Gastrocnemius medialis (tissue), 4 donors: ENCODE measurements at regions not wholly inside any gene's neighbourhood (a gene's known extent, or its start where the extent isn't known, plus 50 kb on each side); places are given as distances from the start of the nearest gene placed in this dataset.

ENCODE experiments used
- ATAC-seq, 2 donors: fragments of 150-250 bp; one replicate each; pipeline ENCODE4 v1.9.1; 2016
- DNase-seq, 2 donors: peaks; one replicate each; pipeline ENCODE4 v3.0.0-alpha.2; 2019
- H3K27ac ChIP-seq, 4 donors: fragments of 200-600 bp; sonication (generic); 1 replicate in 1 of 4; 2 replicates in 3 of 4; pipeline ENCODE4 v1.5.1; 2016 to 2018; ENCODE audit warnings: mild to moderate bottlenecking in 2 of 4, moderate library complexity in 1 of 4
- H3K27me3 ChIP-seq, 3 donors: fragments of 200-600 bp; sonication (generic) in 2 of 3; 1 replicate in 1 of 3; 2 replicates in 2 of 3; pipeline versions ENCODE4 v1.5.1 to v1.6.0; 2016 to 2019; ENCODE audit warnings: mild to moderate bottlenecking in 1 of 3, moderate library complexity in 1 of 3
- H3K36me3 ChIP-seq, 2 donors: fragments of 200-600 bp; sonication (generic) in 1 of 2; one replicate each; pipeline ENCODE4 v1.5.1; 2017 to 2018
- H3K4me1 ChIP-seq, 2 donors: fragments of 200-600 bp; sonication (generic) in 1 of 2; one replicate each; pipeline ENCODE4 v1.5.1; 2016 to 2017; ENCODE audit warnings: mild to moderate bottlenecking in 2 of 2
- H3K4me3 ChIP-seq, 4 donors: fragments of 200-600 bp; sonication (generic) in 3 of 4; 1 replicate in 1 of 4; 2 replicates in 3 of 4; pipeline ENCODE4 v1.5.1; 2016 to 2019; ENCODE audit warnings: mild to moderate bottlenecking in 2 of 4
- H3K9me3 ChIP-seq, 3 donors: fragments of 200-600 bp; sonication (generic) in 2 of 3; 1 replicate in 1 of 3; 2 replicates in 2 of 3; pipeline ENCODE4 v1.5.1; 2016 to 2019
- POLR2A ChIP-seq, 2 donors: fragments of 450-650 bp; IDR thresholded peaks; one replicate each; pipeline ENCODE4 v1.6.1; 2017; ENCODE audit warnings: antibody characterized with exemption in 2 of 2, mild to moderate bottlenecking in 2 of 2, moderate library complexity in 2 of 2
- in situ Hi-C, 4 donors: fragments of 200-750 bp; cut with MboI; loops; one replicate each; pipeline versions ENCODE4 v1.15.0 to v1.8.0; 2017; ENCODE audit warnings: low sequenced_read_pairs in 4 of 4
- intact Hi-C: fragments of 100-400 bp; cut with DNase I; formaldehyde crosslinking; loops from one replicate; pipeline ENCODE4 v1.15.1; 2023; ENCODE audit warnings: low total_unique reads
- TF ChIP-seq, protein P1 (sequence below), 5 experiments: fragments of 450-650 bp in 3 of 5; fragments of 200-600 bp in 2 of 5; sonication (generic) in 2 of 5; IDR thresholded peaks in 4 of 5; conservative IDR thresholded peaks in 1 of 5; 1 replicate in 4 of 5; 2 replicates in 1 of 5; pipeline ENCODE4 v1.5.1; 2016 to 2019; ENCODE audit warnings: antibody characterized with exemption in 5 of 5, mild to moderate bottlenecking in 3 of 5, moderate library complexity in 3 of 5

DNA sequence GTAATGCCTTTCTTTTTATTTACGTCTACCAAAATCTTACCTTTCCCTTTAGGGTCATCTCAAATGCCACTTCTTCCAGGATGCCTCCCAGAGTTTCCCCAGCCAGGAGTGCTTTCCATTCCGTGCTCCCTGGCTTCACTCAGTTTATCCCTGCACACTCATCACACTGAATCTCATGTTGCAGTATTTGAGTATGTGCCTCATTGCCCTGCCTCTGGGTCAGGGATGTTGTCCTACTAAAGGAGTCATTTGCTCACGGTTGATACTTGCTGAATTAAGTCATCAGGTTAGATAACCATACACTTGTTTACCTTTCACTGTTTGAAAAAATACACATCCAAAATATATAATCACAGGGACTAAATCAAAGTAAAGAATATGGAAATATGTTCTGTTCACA is 356.2 kb upstream of the GATB start:
- Histone ChIP-seq H3K36me3 (no peaks in the 10 kb centered on the region), H3K4me3 (peak overlapping the region in 2 of 4 donors; percentile 7 to 17), H3K4me1 (peaks cover 30 to 43% of the 10 kb centered on the region in 2 donors), H3K27ac (peak overlapping the region; percentile 43 to 83 (median 67)), H3K9me3 (no peaks in the 10 kb centered on the region), H3K27me3 (no peaks in the 10 kb centered on the region)
- in situ Hi-C loops = no loop called here
- no peak for TF ChIP-seq POLR2A (IDR thresholded peaks at IDR 0.05)
- TF ChIP-seq, protein P1, sequence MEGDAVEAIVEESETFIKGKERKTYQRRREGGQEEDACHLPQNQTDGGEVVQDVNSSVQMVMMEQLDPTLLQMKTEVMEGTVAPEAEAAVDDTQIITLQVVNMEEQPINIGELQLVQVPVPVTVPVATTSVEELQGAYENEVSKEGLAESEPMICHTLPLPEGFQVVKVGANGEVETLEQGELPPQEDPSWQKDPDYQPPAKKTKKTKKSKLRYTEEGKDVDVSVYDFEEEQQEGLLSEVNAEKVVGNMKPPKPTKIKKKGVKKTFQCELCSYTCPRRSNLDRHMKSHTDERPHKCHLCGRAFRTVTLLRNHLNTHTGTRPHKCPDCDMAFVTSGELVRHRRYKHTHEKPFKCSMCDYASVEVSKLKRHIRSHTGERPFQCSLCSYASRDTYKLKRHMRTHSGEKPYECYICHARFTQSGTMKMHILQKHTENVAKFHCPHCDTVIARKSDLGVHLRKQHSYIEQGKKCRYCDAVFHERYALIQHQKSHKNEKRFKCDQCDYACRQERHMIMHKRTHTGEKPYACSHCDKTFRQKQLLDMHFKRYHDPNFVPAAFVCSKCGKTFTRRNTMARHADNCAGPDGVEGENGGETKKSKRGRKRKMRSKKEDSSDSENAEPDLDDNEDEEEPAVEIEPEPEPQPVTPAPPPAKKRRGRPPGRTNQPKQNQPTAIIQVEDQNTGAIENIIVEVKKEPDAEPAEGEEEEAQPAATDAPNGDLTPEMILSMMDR (IDR thresholded peaks at IDR 0.05 in 4 of 5, conservative IDR thresholded peaks at IDR 0.05 in 1 of 5) = no peak
- intact Hi-C loops = loop anchor here (2.0 to 10.0 kb wide), 2 partner anchors 78 to 452 kb away; no protein-coding TSS in a partner anchor
- ATAC-seq = peak; percentile 80 to 89
- DNase-seq = peak in 1 of 2 donors; percentile 49

DNA sequence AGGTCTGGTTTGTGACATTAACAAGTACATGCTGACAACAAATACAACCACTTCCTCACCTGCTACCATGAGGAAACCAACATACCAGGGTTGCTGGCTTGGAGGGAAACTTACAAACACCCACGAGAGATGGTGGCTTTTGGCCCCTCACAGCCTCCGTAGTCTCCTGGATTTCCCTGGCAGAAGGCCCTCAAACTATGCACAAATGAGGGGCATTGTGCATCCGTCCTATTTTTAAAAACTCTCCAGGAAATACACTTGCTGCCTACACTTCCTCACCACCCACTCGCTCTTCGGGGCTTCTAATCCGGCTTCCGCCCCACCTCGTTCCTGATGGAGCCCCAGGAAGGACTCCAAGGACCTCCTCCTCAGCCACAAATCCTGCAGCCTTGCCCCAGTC is 355.0 kb upstream of the GATB start:
- no peak for DNase-seq
- no peak for ATAC-seq
- Histone ChIP-seq H3K4me3 (no peak overlapping the region), H3K27me3 (no peaks in the 10 kb centered on the region), H3K27ac (peak overlapping the region in 2 of 4 donors; percentile 71 to 83), H3K9me3 (no peaks in the 10 kb centered on the region), H3K36me3 (no peaks in the 10 kb centered on the region), H3K4me1 (peaks cover 30 to 43% of the 10 kb centered on the region in 2 donors)
- in situ Hi-C loops = no loop called here
- intact Hi-C loops = loop anchor here (2.0 to 10.0 kb wide), 2 partner anchors 77 to 451 kb away; no protein-coding TSS in a partner anchor
- TF ChIP-seq POLR2A (IDR thresholded peaks at IDR 0.05) = no peak
- TF ChIP-seq, protein P1 (IDR thresholded peaks at IDR 0.05 in 4 of 5, conservative IDR thresholded peaks at IDR 0.05 in 1 of 5) = no peak

DNA sequence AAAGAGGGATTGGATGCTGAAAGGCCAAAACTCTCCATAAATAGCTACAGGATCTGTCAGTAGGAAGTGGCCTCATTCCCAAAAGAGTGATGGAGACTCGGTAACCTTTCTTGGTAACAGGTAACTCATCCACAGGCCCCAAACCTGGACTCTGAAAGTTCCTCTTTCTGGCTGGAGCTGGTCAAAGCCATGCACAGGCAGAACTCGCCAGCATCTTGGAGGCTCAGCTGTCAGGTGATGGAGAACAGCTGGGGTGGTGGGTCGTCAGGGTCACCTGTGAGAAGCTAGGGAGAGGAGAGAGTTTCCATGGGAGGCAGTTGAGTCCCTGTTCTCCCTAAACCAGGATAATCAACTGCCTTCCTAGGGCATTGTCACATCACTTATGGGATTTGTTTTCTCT is 354.3 kb upstream of the GATB start:
- in situ Hi-C loops (no loop called here), intact Hi-C loops (loop anchor here (10.0 kb wide), 1 partner anchor 450 kb away; no protein-coding TSS in a partner anchor)
- Histone ChIP-seq H3K9me3 (no peaks in the 10 kb centered on the region), H3K4me3 (no peak overlapping the region), H3K27me3 (no peaks in the 10 kb centered on the region), H3K36me3 (no peaks in the 10 kb centered on the region), H3K27ac (no peak overlapping the region), H3K4me1 (peaks cover 30 to 43% of the 10 kb centered on the region in 2 donors)
- no peak for TF ChIP-seq POLR2A (IDR thresholded peaks at IDR 0.05)
- TF ChIP-seq, protein P1 (IDR thresholded peaks at IDR 0.05 in 4 of 5, conservative IDR thresholded peaks at IDR 0.05 in 1 of 5) = no peak
- DNase-seq = no peak
- no peak for ATAC-seq

DNA sequence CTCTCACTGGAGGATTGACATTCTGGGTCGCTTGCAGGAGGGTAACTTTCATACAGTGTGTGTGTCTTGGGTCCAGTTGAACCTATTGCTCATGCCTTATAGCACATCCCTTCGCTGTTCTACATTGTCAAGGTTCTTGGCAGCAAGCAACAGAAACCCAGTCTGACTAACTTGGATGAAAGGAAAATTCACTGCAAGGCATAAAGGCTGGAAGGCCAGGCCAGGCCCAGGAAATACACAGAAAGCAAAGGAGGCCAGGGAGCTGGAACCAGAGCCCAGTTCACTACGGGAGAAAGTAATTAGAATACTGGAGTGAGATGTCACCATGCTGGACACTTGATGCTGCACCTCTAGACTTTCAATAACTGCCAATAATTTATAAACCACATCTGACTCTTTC is 353.8 kb upstream of the GATB start:
- Histone ChIP-seq H3K9me3 (no peaks in the 10 kb centered on the region), H3K27ac (peak overlapping the region in 2 of 4 donors; percentile 7 to 31), H3K4me3 (no peak overlapping the region), H3K4me1 (peaks cover 30 to 43% of the 10 kb centered on the region in 2 donors), H3K36me3 (no peaks in the 10 kb centered on the region), H3K27me3 (no peaks in the 10 kb centered on the region)
- in situ Hi-C loops = no loop called here
- ATAC-seq = no peak
- no peak for TF ChIP-seq POLR2A (IDR thresholded peaks at IDR 0.05)
- TF ChIP-seq, protein P1 (IDR thresholded peaks at IDR 0.05 in 4 of 5, conservative IDR thresholded peaks at IDR 0.05 in 1 of 5) = no peak
- no peak for DNase-seq
- intact Hi-C loops = loop anchor here (10.0 kb wide), 1 partner anchor 450 kb away; no protein-coding TSS in a partner anchor

DNA sequence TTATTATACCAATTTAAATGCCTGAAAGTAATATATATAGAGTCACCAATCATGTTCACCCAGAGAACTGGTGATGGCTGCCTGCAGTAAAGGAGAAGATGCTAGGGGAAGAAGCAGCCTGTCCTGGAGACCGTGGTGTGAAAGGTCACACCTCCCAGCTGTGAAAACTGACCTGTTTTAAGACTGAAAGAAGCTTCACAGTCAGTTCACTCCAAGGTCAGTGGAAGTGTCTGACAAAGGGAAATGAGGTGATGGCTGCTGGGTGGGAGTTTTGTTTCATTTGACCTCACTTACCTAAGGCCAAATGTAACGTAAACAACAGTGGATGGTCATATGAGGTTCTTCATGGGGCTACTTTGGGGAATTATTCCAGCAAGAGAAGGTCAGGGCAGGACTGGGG is 352.1 kb upstream of the GATB start:
- Histone ChIP-seq H3K4me1 (peaks cover 15 to 37% of the 10 kb centered on the region in 2 donors), H3K9me3 (no peaks in the 10 kb centered on the region), H3K36me3 (no peaks in the 10 kb centered on the region), H3K4me3 (no peak overlapping the region), H3K27me3 (no peaks in the 10 kb centered on the region), H3K27ac (no peak overlapping the region)
- ATAC-seq = no peak
- no peak for DNase-seq
- intact Hi-C loops (loop anchor here (10.0 kb wide), 1 partner anchor 448 kb away; no protein-coding TSS in a partner anchor), in situ Hi-C loops (no loop called here)
- TF ChIP-seq, protein P1 (IDR thresholded peaks at IDR 0.05 in 4 of 5, conservative IDR thresholded peaks at IDR 0.05 in 1 of 5) = no peak
- TF ChIP-seq POLR2A (IDR thresholded peaks at IDR 0.05) = no peak
